ENCODE measurements at regions not wholly inside any gene's neighbourhood (a gene's known extent, or its start where the extent isn't known, plus 50 kb on each side); places are given as distances from the start of the nearest gene placed in this dataset.
"Not testable (repeated sequence)": the region's sequence is repeated elsewhere in the genome, so short reads cannot be mapped to it uniquely, and the experiment has no call there.

GRCh38 chr2:34153484-34153883 is 554.4 kb upstream of the FAM98A start:
- Histone ChIP-seq H3K27me3 (ENCODE audit: insufficient read depth, poor library complexity, severe bottlenecking) (no peaks in the 10 kb centered on the region), H3K27ac (replicated peaks) (no peak overlapping the region), H3K4me3 (replicated peaks; ENCODE audit: insufficient read depth, low read length) (no peak overlapping the region)
- DNase-seq (ENCODE audit: low read depth in 1 of 2, low spot score in 1 of 2), result no peak
- TF ChIP-seq GABPA (IDR thresholded peaks at IDR 0.05; ENCODE audit: low read depth), result no peak
- TF ChIP-seq SPI1 (IDR thresholded peaks at IDR 0.05; ENCODE audit: borderline replicate concordance, low read depth), result no peak
- no peak for TF ChIP-seq REST (IDR thresholded peaks at IDR 0.05; ENCODE audit: insufficient replicate concordance, low read depth)
- TF ChIP-seq POLR2AphosphoS5 (IDR thresholded peaks at IDR 0.05; ENCODE audit: low read depth), result no peak
- no peak for TF ChIP-seq CTCF (IDR thresholded peaks at IDR 0.05; ENCODE audit: insufficient read depth, low read length)

GRCh38 chr2:34147780-34148179 is 548.7 kb upstream of the FAM98A start:
- DNase-seq (ENCODE audit: low read depth in 1 of 2, low spot score in 1 of 2), result no peak
- TF ChIP-seq GABPA (IDR thresholded peaks at IDR 0.05; ENCODE audit: low read depth) (no peak), CTCF (IDR thresholded peaks at IDR 0.05; ENCODE audit: insufficient read depth, low read length) (no peak), SPI1 (IDR thresholded peaks at IDR 0.05; ENCODE audit: borderline replicate concordance, low read depth) (no peak), REST (IDR thresholded peaks at IDR 0.05; ENCODE audit: insufficient replicate concordance, low read depth) (no peak), POLR2AphosphoS5 (IDR thresholded peaks at IDR 0.05; ENCODE audit: low read depth) (no peak)
- Histone ChIP-seq H3K4me3 (replicated peaks; ENCODE audit: insufficient read depth, low read length) (no peak overlapping the region), H3K27me3 (ENCODE audit: insufficient read depth, poor library complexity, severe bottlenecking) (no peaks in the 10 kb centered on the region), H3K27ac (replicated peaks) (no peak overlapping the region)

GRCh38 chr2:34143149-34143548 is 544.0 kb upstream of the FAM98A start:
- no peak for DNase-seq (ENCODE audit: low read depth in 1 of 2, low spot score in 1 of 2)
- H3K27me3 ChIP-seq (ENCODE audit: insufficient read depth, poor library complexity, severe bottlenecking), result no peaks in the 10 kb centered on the region
- H3K27ac ChIP-seq (replicated peaks), result no peak overlapping the region
- TF ChIP-seq SPI1 (IDR thresholded peaks at IDR 0.05; ENCODE audit: borderline replicate concordance, low read depth), result no peak
- TF ChIP-seq GABPA (IDR thresholded peaks at IDR 0.05; ENCODE audit: low read depth), result no peak
- TF ChIP-seq REST (IDR thresholded peaks at IDR 0.05; ENCODE audit: insufficient replicate concordance, low read depth), result no peak
- TF ChIP-seq CTCF (IDR thresholded peaks at IDR 0.05; ENCODE audit: insufficient read depth, low read length), result no peak
- no peak for TF ChIP-seq POLR2AphosphoS5 (IDR thresholded peaks at IDR 0.05; ENCODE audit: low read depth)
- no peak overlapping the region for H3K4me3 ChIP-seq (replicated peaks; ENCODE audit: insufficient read depth, low read length)

GRCh38 chr2:34142531-34143008 is 543.5 kb upstream of the FAM98A start:
- not testable (repeated sequence) for H3K27me3 ChIP-seq (ENCODE audit: insufficient read depth, poor library complexity, severe bottlenecking); H3K27ac ChIP-seq (replicated peaks)

GRCh38 chr2:34133065-34133464 is 534.0 kb upstream of the FAM98A start:
- not testable (repeated sequence) for H3K27me3 ChIP-seq (ENCODE audit: insufficient read depth, poor library complexity, severe bottlenecking); DNase-seq (ENCODE audit: low read depth in 1 of 2, low spot score in 1 of 2); H3K4me3 ChIP-seq (replicated peaks; ENCODE audit: insufficient read depth, low read length); H3K27ac ChIP-seq (replicated peaks)

More at GRCh38 chr2:34142531-34143008, 543.5 kb upstream of the FAM98A start:
- not testable (repeated sequence) for DNase-seq (ENCODE audit: low read depth in 1 of 2, low spot score in 1 of 2); H3K4me3 ChIP-seq (replicated peaks; ENCODE audit: insufficient read depth, low read length)

Data from HL-60 (cell line).